K562 (cell line): ENCODE measurements at regions not wholly inside any gene's neighbourhood (a gene's known extent, or its start where the extent isn't known, plus 50 kb on each side); places are given as distances from the start of the nearest gene placed in this dataset.

Experiments
- ATAC-seq: fragments of 200-7000 bp; cut with Tn5 transposase; 3 replicates; pipeline ENCODE4 v1.9.1; 2020; ENCODE audit warnings: moderate library complexity
- BruUV-seq: library from RNA; stranded (reverse); fragments of 400-500 nt; replicated peaks from 2 replicates; lab custom pipeline; 2021; lab: Mats Ljungman, UMichigan
- CTCF ChIA-PET: fragments of 300-600 bp; formaldehyde crosslinking; extraction: SDS; loops from one replicate; lab custom pipeline; 2021; ENCODE audit warnings: low intra/inter-chr PET ratio; lab: Yijun Ruan, JAX
- POLR2A ChIA-PET: fragments of 300-600, 350-650 bp; sonication (Branson Sonifier 250); formaldehyde crosslinking; extraction: SDS; loops from one replicate; lab custom pipeline; 2021; ENCODE audit warnings: antibody characterized with exemption, inconsistent platforms; lab: Yijun Ruan, JAX
- DNase-seq, 4 experiments: peaks; one replicate each; pipeline versions ENCODE4 v3.0.0 to v3.0.0-alpha.2; 2011 to 2018; ENCODE audit warnings: low spot score in 3 of 4, mixed read lengths in 3 of 4; ENCODE audit errors: extremely low read depth in 1 of 4
- FAIRE-seq: peaks from 2 replicates; lab custom pipeline; 2011; peaks lifted over from hg19 to GRCh38; lab: Jason Lieb, UNC
- H2AFZ ChIP-seq: 2 replicates; pipeline ENCODE4 v1.6.0; 2011; ENCODE audit warnings: low read depth, low read length, control low read depth, inconsistent platforms
- H3K27ac ChIP-seq: fragments of 200-600 bp; 3 replicates; pipeline ENCODE4 v1.8.0; 2011; ENCODE audit warnings: low read depth, mild to moderate bottlenecking, control low read depth, inconsistent platforms, low read length, moderate library complexity, mixed read lengths; ENCODE audit errors: extremely low read depth
- H3K27me3 ChIP-seq, 2 experiments: fragments of 300-600 bp in 1 of 2; 2 replicates in 1 of 2; 3 replicates in 1 of 2; pipeline versions ENCODE4 v1.6.0 to v1.8.0; 2011; ENCODE audit warnings: inconsistent platforms in 2 of 2, low read length in 2 of 2, mild to moderate bottlenecking in 1 of 2, mixed read lengths in 1 of 2, moderate library complexity in 1 of 2; ENCODE audit not compliant: control insufficient read depth in 2 of 2, insufficient read depth in 2 of 2
- H3K36me3 ChIP-seq: fragments of 300-600 bp; 3 replicates; pipeline ENCODE4 v1.8.0; 2011; ENCODE audit warnings: mild to moderate bottlenecking, low read length, inconsistent platforms; ENCODE audit not compliant: control insufficient read depth, insufficient read depth
- H3K4me1 ChIP-seq, 2 experiments: fragments of 200-600 bp in 1 of 2; replicated peaks in 1 of 2; 2 replicates in 1 of 2; 3 replicates in 1 of 2; pipeline versions ENCODE4 v1.5.1 to v1.8.0; 2011; ENCODE audit warnings: inconsistent platforms in 2 of 2, low read length in 2 of 2, mild to moderate bottlenecking in 1 of 2, mixed read lengths in 1 of 2, moderate library complexity in 1 of 2; ENCODE audit not compliant: control insufficient read depth in 2 of 2, insufficient read depth in 2 of 2
- H3K4me2 ChIP-seq: 2 replicates; pipeline ENCODE4 v1.6.1; 2011; ENCODE audit warnings: low read length, control low read depth, inconsistent platforms, mixed read lengths; ENCODE audit not compliant: insufficient read depth
- H3K4me3 ChIP-seq: fragments of 200-600 bp; sonication (generic), shearing (Covaris generic); 2 replicates; pipeline ENCODE4 v1.5.1; 2016; ENCODE audit warnings: control low read depth, inconsistent platforms
- H3K79me2 ChIP-seq: fragments of 200-600 bp; 3 replicates; pipeline ENCODE4 v1.8.0; 2011; ENCODE audit warnings: low read length, inconsistent platforms; ENCODE audit not compliant: control insufficient read depth, insufficient read depth
- H3K9ac ChIP-seq, 2 experiments: 2 replicates each; pipeline versions ENCODE4 v1.6.0 to v1.6.1; 2011; ENCODE audit warnings: low read depth in 2 of 2, low read length in 2 of 2, control low read depth in 1 of 2, inconsistent platforms in 1 of 2, mild to moderate bottlenecking in 1 of 2, mixed read lengths in 1 of 2; ENCODE audit not compliant: insufficient read depth in 1 of 2
- H3K9me1 ChIP-seq: one replicate; pipeline ENCODE4 v1.6.0; 2011; ENCODE audit warnings: inconsistent platforms, mild to moderate bottlenecking, low read length, moderate library complexity; ENCODE audit not compliant: control insufficient read depth, insufficient read depth
- H3K9me3 ChIP-seq: replicated peaks from 2 replicates; pipeline ENCODE4 v1.5.1; 2011; ENCODE audit warnings: low read depth, low read length, inconsistent platforms; ENCODE audit not compliant: control insufficient read depth, insufficient read depth
- H4K20me1 ChIP-seq: replicated peaks from 2 replicates; pipeline ENCODE4 v1.6.1; 2011; ENCODE audit warnings: low read length, inconsistent platforms, mixed read lengths; ENCODE audit not compliant: control insufficient read depth, insufficient read depth
- DIDO1 ChIP-seq: fragments of 450-650 bp; IDR thresholded peaks from 2 replicates; pipeline ENCODE4 v1.6.1; 2016; ENCODE audit warnings: low read depth, missing biosample characterization, missing genetic modification characterization
- FOXK1 ChIP-seq: sonication (generic); formaldehyde crosslinking; IDR thresholded peaks from 2 replicates; pipeline ENCODE4 v1.8.0; 2022; ENCODE audit warnings: missing genetic modification reagents, mild to moderate bottlenecking, borderline replicate concordance
- NCOA1 ChIP-seq: fragments of 450-650 bp; IDR thresholded peaks from 2 replicates; pipeline ENCODE4 v1.6.1; 2016; ENCODE audit warnings: low read depth
- NCOA2 ChIP-seq, 2 experiments: fragments of 450-650 bp; IDR thresholded peaks; 2 replicates each; pipeline ENCODE4 v1.6.1; 2018; ENCODE audit warnings: mild to moderate bottlenecking in 2 of 2, moderate library complexity in 1 of 2; ENCODE audit not compliant: partially characterized antibody in 2 of 2
- RERE ChIP-seq: sonication (generic); formaldehyde crosslinking; IDR thresholded peaks from 2 replicates; pipeline ENCODE4 v1.8.0; 2023; ENCODE audit warnings: missing genetic modification reagents, mild to moderate bottlenecking, borderline replicate concordance
- in situ Hi-C: fragments of 300-500 bp; cut with MboI; formaldehyde crosslinking; loops from 4 replicates; pipeline ENCODE4 v1.15.0; 2018; ENCODE audit warnings: inconsistent platforms, mixed read lengths
- intact Hi-C: fragments of 100-400 bp; cut with micrococcal nuclease; formaldehyde crosslinking; loops from 2 replicates; pipeline ENCODE4 v1.14.2; 2022

- BruUV-seq: no TSS peak
- H3K27me3 ChIP-seq: no peaks in the 10 kb centered on the region
- FAIRE-seq: no peak
- no peaks in the 10 kb centered on the region for H3K9me3 ChIP-seq
- no peak overlapping the region for H3K9ac ChIP-seq
- H3K4me1 ChIP-seq: no peaks in the 10 kb centered on the region
- intact Hi-C loops: no loop called here
- DNase-seq: no peak
- no peak overlapping the region for H3K4me3 ChIP-seq
- ATAC-seq: no peak
- H3K36me3 ChIP-seq: no peaks in the 10 kb centered on the region
- H3K4me2 ChIP-seq: no peak overlapping the region
- ChIA-PET POLR2A (no interaction called here), CTCF (no interaction called here)
- H2AFZ ChIP-seq: no peak overlapping the region
- no peaks in the 10 kb centered on the region for H3K9me1 ChIP-seq
- H4K20me1 ChIP-seq: no peaks in the 10 kb centered on the region
- no peaks in the 10 kb centered on the region for H3K79me2 ChIP-seq
- in situ Hi-C loops: no loop called here
- TF ChIP-seq NCOA2 (IDR thresholded peaks at IDR 0.05; ENCODE audit: partially characterized antibody in 2 of 2) (no peak), RERE (CRISPR knock-in tag) (no peak), DIDO1 (tag) (no peak), NCOA1 (no peak), FOXK1 (CRISPR knock-in tag) (no peak)
- H3K27ac ChIP-seq: no peak overlapping the region
These were observed 1483.2 kb downstream of the PCDH7 start for GRCh38 chr4:32203340-32203739.
